ENCODE measurements at regions not wholly inside any gene's neighbourhood (a gene's known extent, or its start where the extent isn't known, plus 50 kb on each side); places are given as distances from the start of the nearest gene placed in this dataset.

- H2AFZ ChIP-seq (ENCODE audit: low read length) = no peak overlapping the region
- H2AK5ac ChIP-seq (ENCODE audit: insufficient read length, low read length) = no peak overlapping the region
- DNase-seq = no peak
- no peak for TF ChIP-seq CTCF (conservative IDR thresholded peaks at IDR 0.05)
- no peak overlapping the region for H3K56ac ChIP-seq (ENCODE audit: insufficient read length, low read depth, low read length)
- H3K79me1 ChIP-seq (ENCODE audit: insufficient read depth, low read depth, low read length, poor library complexity, severe bottlenecking) = no peaks in the 10 kb centered on the region
- no peak overlapping the region for H3K27ac ChIP-seq (ENCODE audit: insufficient read length, low read depth, low read length)
- H3K27ac Mint-ChIP-seq = no peak overlapping the region
- no peak overlapping the region for H3K4ac ChIP-seq (ENCODE audit: low read depth, low read length)
- H3K9me3 ChIP-seq (ENCODE audit: control insufficient read depth, low read depth, low read length) = no peaks in the 10 kb centered on the region
- no peak overlapping the region for H2BK120ac ChIP-seq (ENCODE audit: low read depth, low read length, poor library complexity, severe bottlenecking)
- no peak overlapping the region for H3K4me2 ChIP-seq (ENCODE audit: insufficient read depth, insufficient read length, low read length)
- no peaks in the 10 kb centered on the region for H4K20me1 ChIP-seq (ENCODE audit: control insufficient read depth, insufficient read depth, insufficient read length)
- no peaks in the 10 kb centered on the region for H3K27me3 ChIP-seq (ENCODE audit: insufficient read depth, low read length)
- no peak overlapping the region for H3K18ac ChIP-seq (ENCODE audit: insufficient read length, low read depth, low read length)
- no CpG with 5 or more reads among the region's 2 CpGs for WGBS (ENCODE audit: extremely low coverage, insufficient read length, low lambda C conversion rate)
- no peak overlapping the region for H3K4me3 Mint-ChIP-seq
- no peaks in the 10 kb centered on the region for H3K27me3 Mint-ChIP-seq (ENCODE audit: low read depth)
- H2BK15ac ChIP-seq (ENCODE audit: low read depth, low read length) = no peak overlapping the region
- H3K36me3 Mint-ChIP-seq (ENCODE audit: insufficient read depth in 1 of 3, low read depth in 3 of 3) = no peaks in the 10 kb centered on the region
- H3T11ph ChIP-seq (ENCODE audit: low read length) = no peak overlapping the region
- H3K14ac ChIP-seq (ENCODE audit: insufficient read depth, low read length) = no peak overlapping the region
- no peak overlapping the region for H3K23ac ChIP-seq (ENCODE audit: insufficient read length, low read depth, low read length)
- H3K4me1 Mint-ChIP-seq = no peaks in the 10 kb centered on the region
- no peak overlapping the region for H4K5ac ChIP-seq (ENCODE audit: insufficient read length, low read depth, low read length)
- no peaks in the 10 kb centered on the region for H3K79me2 ChIP-seq (ENCODE audit: insufficient read depth, low read length)
- H4K8ac ChIP-seq (replicated peaks; ENCODE audit: insufficient read length, low read depth, low read length) = no peak overlapping the region
- H4K91ac ChIP-seq (ENCODE audit: insufficient read length, low read depth, low read length) = no peak overlapping the region
- no peak overlapping the region for H2BK20ac ChIP-seq (ENCODE audit: low read depth, low read length, poor library complexity, severe bottlenecking)
- H3K23me2 ChIP-seq (ENCODE audit: insufficient read length, low read depth, low read length, poor library complexity, severe bottlenecking) = no peaks in the 10 kb centered on the region
- H2BK12ac ChIP-seq (ENCODE audit: insufficient read length, low read depth, low read length) = no peak overlapping the region
- H2BK5ac ChIP-seq (ENCODE audit: insufficient read length, low read length) = no peak overlapping the region
- no peaks in the 10 kb centered on the region for H3K9me3 Mint-ChIP-seq
- no peak overlapping the region for H3K9ac ChIP-seq (ENCODE audit: extremely low read depth, insufficient read length, low read length)
- no peaks in the 10 kb centered on the region for H3K4me1 ChIP-seq (ENCODE audit: insufficient read depth, low read length)
These were observed 311.8 kb downstream of the SPRY2 start for GRCh38 chr13:80029170-80029569.
